ENCODE measurements at regions not wholly inside any gene's neighbourhood (a gene's known extent, or its start where the extent isn't known, plus 50 kb on each side); places are given as distances from the start of the nearest gene placed in this dataset.

GRCh38 chr17:53129863-53130262, 692.9 kb upstream of the KIF2B start:
- Histone ChIP-seq H3K4me3 (ENCODE audit: low read length) (no peak overlapping the region), H3K4me1 (ENCODE audit: insufficient read depth, low read length) (no peaks in the 10 kb centered on the region), H3K27ac (ENCODE audit: low read depth in 1 of 2, low read length in 2 of 2) (no peak overlapping the region), H3K36me3 (ENCODE audit: insufficient read depth, low read length) (no peaks in the 10 kb centered on the region), H3K9me3 (ENCODE audit: control insufficient read depth in 1 of 2, insufficient read depth in 1 of 2, low read length in 2 of 2) (no peaks in the 10 kb centered on the region), H3K27me3 (ENCODE audit: control insufficient read depth in 1 of 2, insufficient read depth in 2 of 2, low read length in 2 of 2) (no peaks in the 10 kb centered on the region)
- ChIA-PET POLR2A (no interaction called here), CTCF (no interaction called here)
- H3K36me3 Mint-ChIP-seq (ENCODE audit: low read depth) = no peaks in the 10 kb centered on the region
- H3K4me3 Mint-ChIP-seq = no peak overlapping the region
- no peak overlapping the region for H3K27ac Mint-ChIP-seq
- no peaks in the 10 kb centered on the region for H3K4me1 Mint-ChIP-seq (ENCODE audit: low read depth)
- intact Hi-C loops (cut with DNase I, micrococcal nuclease) = no loop called here
- H3K27me3 Mint-ChIP-seq = no peaks in the 10 kb centered on the region
- peaks cover 2% of the 10 kb centered on the region for H3K9me3 Mint-ChIP-seq
- DNase-seq (no peak), ATAC-seq (ENCODE audit: poor library complexity) (no peak)
- TF ChIP-seq CTCF (IDR thresholded peaks at IDR 0.05) = no peak

- no peaks in the 10 kb centered on the region for H3K36me3 Mint-ChIP-seq (ENCODE audit: low read depth)
- no peaks in the 10 kb centered on the region for H3K4me1 ChIP-seq (ENCODE audit: insufficient read depth, low read length)
- no peak overlapping the region for H3K4me3 Mint-ChIP-seq
- H3K27me3 ChIP-seq (ENCODE audit: control insufficient read depth in 1 of 2, insufficient read depth in 2 of 2, low read length in 2 of 2) = no peaks in the 10 kb centered on the region
- peaks cover 2% of the 10 kb centered on the region for H3K9me3 Mint-ChIP-seq
- H3K9me3 ChIP-seq (ENCODE audit: control insufficient read depth in 1 of 2, insufficient read depth in 1 of 2, low read length in 2 of 2) = no peaks in the 10 kb centered on the region
- H3K4me3 ChIP-seq (ENCODE audit: low read length) = no peak overlapping the region
- CTCF ChIA-PET = no interaction called here
- no peak overlapping the region for H3K27ac Mint-ChIP-seq
- H3K27ac ChIP-seq (ENCODE audit: low read depth in 1 of 2, low read length in 2 of 2) = no peak overlapping the region
- ATAC-seq (ENCODE audit: poor library complexity) = no peak
- H3K36me3 ChIP-seq (ENCODE audit: insufficient read depth, low read length) = no peaks in the 10 kb centered on the region
- POLR2A ChIA-PET = no interaction called here
- no peaks in the 10 kb centered on the region for H3K4me1 Mint-ChIP-seq (ENCODE audit: low read depth)
- no peaks in the 10 kb centered on the region for H3K27me3 Mint-ChIP-seq
- no peak for TF ChIP-seq CTCF (IDR thresholded peaks at IDR 0.05)
- DNase-seq = no peak
- intact Hi-C loops (cut with DNase I, micrococcal nuclease) = no loop called here
These were observed 695.4 kb upstream of the KIF2B start for GRCh38 chr17:53127331-53127730.

GRCh38 chr17:53122966-53123365, 699.8 kb upstream of the KIF2B start:
- Histone ChIP-seq H3K36me3 (ENCODE audit: insufficient read depth, low read length) (no peaks in the 10 kb centered on the region), H3K27me3 (ENCODE audit: control insufficient read depth in 1 of 2, insufficient read depth in 2 of 2, low read length in 2 of 2) (no peaks in the 10 kb centered on the region), H3K9me3 (ENCODE audit: control insufficient read depth in 1 of 2, insufficient read depth in 1 of 2, low read length in 2 of 2) (no peaks in the 10 kb centered on the region), H3K4me3 (ENCODE audit: low read length) (no peak overlapping the region), H3K27ac (ENCODE audit: low read depth in 1 of 2, low read length in 2 of 2) (no peak overlapping the region), H3K4me1 (ENCODE audit: insufficient read depth, low read length) (no peaks in the 10 kb centered on the region)
- intact Hi-C loops (cut with DNase I, micrococcal nuclease) = no loop called here
- no peaks in the 10 kb centered on the region for H3K36me3 Mint-ChIP-seq (ENCODE audit: low read depth)
- no peak overlapping the region for H3K4me3 Mint-ChIP-seq
- TF ChIP-seq CTCF (IDR thresholded peaks at IDR 0.05) = no peak
- no peaks in the 10 kb centered on the region for H3K9me3 Mint-ChIP-seq
- ChIA-PET CTCF (no interaction called here), POLR2A (no interaction called here)
- H3K27me3 Mint-ChIP-seq = no peaks in the 10 kb centered on the region
- no peak for DNase-seq
- no peaks in the 10 kb centered on the region for H3K4me1 Mint-ChIP-seq (ENCODE audit: low read depth)
- H3K27ac Mint-ChIP-seq = no peak overlapping the region
- no peak for ATAC-seq (ENCODE audit: poor library complexity)
